ENCODE measurements at regions not wholly inside any gene's neighbourhood (a gene's known extent, or its start where the extent isn't known, plus 50 kb on each side); places are given as distances from the start of the nearest gene placed in this dataset.

DNA sequence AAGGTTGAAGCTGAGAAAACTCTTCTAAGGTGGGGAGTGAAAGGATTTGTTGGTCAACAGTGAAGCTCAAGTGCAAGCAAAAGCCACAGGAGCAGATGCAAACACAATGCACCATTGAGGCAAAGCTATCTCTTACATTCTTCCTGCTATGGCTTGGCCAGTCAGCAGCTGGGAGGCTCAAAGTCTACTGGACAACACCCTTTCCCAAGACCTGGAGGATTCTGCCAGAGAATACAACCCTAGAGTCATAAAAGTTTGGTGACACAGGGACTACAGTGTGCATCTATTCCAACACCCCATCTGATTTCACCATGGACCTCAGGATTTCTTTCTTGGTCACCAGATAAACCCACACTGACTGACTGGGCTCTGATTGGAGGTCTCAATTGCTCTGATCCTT, 342.0 kb downstream of the HRH4 start:
- no peaks in the 10 kb centered on the region for H3K79me2 ChIP-seq (ENCODE audit: insufficient read depth, low read length)
- H3K14ac ChIP-seq (ENCODE audit: insufficient read depth, low read length) = no peak overlapping the region
- peaks cover 0 to 23% (median 2%) of the 10 kb centered on the region in 3 experiments; a peak in 5 of 7 replicates for H3K36me3 Mint-ChIP-seq (ENCODE audit: insufficient read depth in 1 of 3, low read depth in 3 of 3)
- H2BK15ac ChIP-seq (ENCODE audit: low read depth, low read length) = no peak overlapping the region
- no peak overlapping the region for H3K4me3 Mint-ChIP-seq
- H3K9me3 Mint-ChIP-seq = peaks cover 17 to 24% of the 10 kb centered on the region in 2 experiments; a peak in 4 of 5 replicates
- no peak overlapping the region for H3K4me2 ChIP-seq (ENCODE audit: insufficient read depth, insufficient read length, low read length)
- H3K4me1 Mint-ChIP-seq = peaks cover 18 to 19% of the 10 kb centered on the region in 2 experiments
- TF ChIP-seq, protein P1, sequence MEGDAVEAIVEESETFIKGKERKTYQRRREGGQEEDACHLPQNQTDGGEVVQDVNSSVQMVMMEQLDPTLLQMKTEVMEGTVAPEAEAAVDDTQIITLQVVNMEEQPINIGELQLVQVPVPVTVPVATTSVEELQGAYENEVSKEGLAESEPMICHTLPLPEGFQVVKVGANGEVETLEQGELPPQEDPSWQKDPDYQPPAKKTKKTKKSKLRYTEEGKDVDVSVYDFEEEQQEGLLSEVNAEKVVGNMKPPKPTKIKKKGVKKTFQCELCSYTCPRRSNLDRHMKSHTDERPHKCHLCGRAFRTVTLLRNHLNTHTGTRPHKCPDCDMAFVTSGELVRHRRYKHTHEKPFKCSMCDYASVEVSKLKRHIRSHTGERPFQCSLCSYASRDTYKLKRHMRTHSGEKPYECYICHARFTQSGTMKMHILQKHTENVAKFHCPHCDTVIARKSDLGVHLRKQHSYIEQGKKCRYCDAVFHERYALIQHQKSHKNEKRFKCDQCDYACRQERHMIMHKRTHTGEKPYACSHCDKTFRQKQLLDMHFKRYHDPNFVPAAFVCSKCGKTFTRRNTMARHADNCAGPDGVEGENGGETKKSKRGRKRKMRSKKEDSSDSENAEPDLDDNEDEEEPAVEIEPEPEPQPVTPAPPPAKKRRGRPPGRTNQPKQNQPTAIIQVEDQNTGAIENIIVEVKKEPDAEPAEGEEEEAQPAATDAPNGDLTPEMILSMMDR (conservative IDR thresholded peaks at IDR 0.05) = no peak
- no peaks in the 10 kb centered on the region for H3K27me3 ChIP-seq (ENCODE audit: insufficient read depth, low read length)
- no peak overlapping the region for H3K4ac ChIP-seq (ENCODE audit: low read depth, low read length)
- no peak overlapping the region for H2BK12ac ChIP-seq (ENCODE audit: insufficient read length, low read depth, low read length)
- H2AFZ ChIP-seq (ENCODE audit: low read length) = no peak overlapping the region
- no peak overlapping the region for H2BK120ac ChIP-seq (ENCODE audit: low read depth, low read length, poor library complexity, severe bottlenecking)
- H4K91ac ChIP-seq (ENCODE audit: insufficient read length, low read depth, low read length) = no peak overlapping the region
- H3K56ac ChIP-seq (ENCODE audit: insufficient read length, low read depth, low read length) = no peak overlapping the region
- no peaks in the 10 kb centered on the region; the same call in 1 of the 2 replicates for H3K27me3 Mint-ChIP-seq (ENCODE audit: low read depth)
- H2AK5ac ChIP-seq (ENCODE audit: insufficient read length, low read length) = no peak overlapping the region
- H4K5ac ChIP-seq (ENCODE audit: insufficient read length, low read depth, low read length) = no peak overlapping the region
- H3K79me1 ChIP-seq (ENCODE audit: insufficient read depth, low read depth, low read length, poor library complexity, severe bottlenecking) = no peaks in the 10 kb centered on the region
- H3K27ac Mint-ChIP-seq = no peak overlapping the region
- no peaks in the 10 kb centered on the region; the same call in 1 of the 2 replicates for H3K4me1 ChIP-seq (ENCODE audit: insufficient read depth, low read length)
- no peak overlapping the region for H2BK5ac ChIP-seq (ENCODE audit: insufficient read length, low read length)
- no peaks in the 10 kb centered on the region for H3K23me2 ChIP-seq (ENCODE audit: insufficient read length, low read depth, low read length, poor library complexity, severe bottlenecking)
- no peak overlapping the region for H4K8ac ChIP-seq (replicated peaks; ENCODE audit: insufficient read length, low read depth, low read length)
- H3K9ac ChIP-seq (ENCODE audit: extremely low read depth, insufficient read length, low read length) = no peak overlapping the region
- H3K9me3 ChIP-seq (ENCODE audit: control insufficient read depth, low read depth, low read length) = no peaks in the 10 kb centered on the region
- H3T11ph ChIP-seq (ENCODE audit: low read length) = no peak overlapping the region
- no peaks in the 10 kb centered on the region for H4K20me1 ChIP-seq (ENCODE audit: control insufficient read depth, insufficient read depth, insufficient read length)
- H3K27ac ChIP-seq (ENCODE audit: insufficient read length, low read depth, low read length) = no peak overlapping the region
- no peak for DNase-seq
- no peak overlapping the region for H3K23ac ChIP-seq (ENCODE audit: insufficient read length, low read depth, low read length)
- no peak overlapping the region for H2BK20ac ChIP-seq (ENCODE audit: low read depth, low read length, poor library complexity, severe bottlenecking)
- H3K18ac ChIP-seq (ENCODE audit: insufficient read length, low read depth, low read length) = no peak overlapping the region
